GM23248 (cell line): ENCODE measurements at regions not wholly inside any gene's neighbourhood (a gene's known extent, or its start where the extent isn't known, plus 50 kb on each side); places are given as distances from the start of the nearest gene placed in this dataset.

Experiments
- DNase-seq: peaks from one replicate; pipeline ENCODE4 v3.0.0-alpha.2; 2015
- H2AFZ ChIP-seq: fragments of 200-600 bp; sonication (generic); 2 replicates; pipeline ENCODE4 v1.6.1; 2016; ENCODE audit warnings: antibody characterized with exemption
- H3F3A ChIP-seq: fragments of 200-600 bp; sonication (generic); 2 replicates; pipeline ENCODE4 v1.6.1; 2016; ENCODE audit warnings: mild to moderate bottlenecking, antibody characterized with exemption, mixed run types; ENCODE audit not compliant: insufficient read depth
- H3K27ac ChIP-seq: fragments of 200-600 bp; sonication (generic); 2 replicates; pipeline ENCODE4 v1.5.1; 2016; ENCODE audit warnings: mild to moderate bottlenecking
- H3K27me3 ChIP-seq: fragments of 200-600 bp; sonication (generic); replicated peaks from 2 replicates; pipeline ENCODE4 v1.6.1; 2016; ENCODE audit warnings: mild to moderate bottlenecking; ENCODE audit not compliant: insufficient read depth
- H3K36me3 ChIP-seq: fragments of 200-600 bp; sonication (generic); 2 replicates; pipeline ENCODE4 v1.6.1; 2016; ENCODE audit warnings: low read depth, mild to moderate bottlenecking
- H3K4me1 ChIP-seq: fragments of 200-600 bp; sonication (generic); 2 replicates; pipeline ENCODE4 v1.6.1; 2016; ENCODE audit warnings: mild to moderate bottlenecking; ENCODE audit not compliant: insufficient read depth
- H3K4me2 ChIP-seq: fragments of 200-600 bp; sonication (generic); one replicate; pipeline ENCODE4 v1.6.1; 2016; ENCODE audit warnings: mild to moderate bottlenecking; ENCODE audit not compliant: unreplicated experiment
- H3K4me3 ChIP-seq: fragments of 200-600 bp; sonication (generic); 2 replicates; pipeline ENCODE4 v1.5.1; 2016; ENCODE audit warnings: mild to moderate bottlenecking
- H3K79me2 ChIP-seq: fragments of 200-600 bp; sonication (generic); 2 replicates; pipeline ENCODE4 v1.6.1; 2016; ENCODE audit warnings: mild to moderate bottlenecking; ENCODE audit not compliant: insufficient read depth
- H3K9ac ChIP-seq: fragments of 200-600 bp; sonication (generic); 2 replicates; pipeline ENCODE4 v1.6.1; 2016; ENCODE audit warnings: mild to moderate bottlenecking
- H3K9me2 ChIP-seq: fragments of 200-600 bp; sonication (generic); 2 replicates; pipeline ENCODE4 v1.6.1; 2016; ENCODE audit warnings: mixed run types, mild to moderate bottlenecking, moderate library complexity; ENCODE audit not compliant: insufficient read depth
- H3K9me3 ChIP-seq: fragments of 200-600 bp; sonication (generic); one replicate; pipeline ENCODE4 v1.6.1; 2017; ENCODE audit warnings: low read depth
- H4K20me1 ChIP-seq: fragments of 200-600 bp; sonication (generic); 2 replicates; pipeline ENCODE4 v1.6.0; 2016; ENCODE audit not compliant: insufficient read depth
- EZH2 ChIP-seq: fragments of 200-600 bp; sonication (generic); IDR thresholded peaks from 2 replicates; pipeline ENCODE4 v1.6.1; 2018; ENCODE audit warnings: antibody characterized with exemption, mild to moderate bottlenecking; ENCODE audit not compliant: insufficient read depth, poor library complexity, severe bottlenecking
- EZH2phosphoT487 ChIP-seq: fragments of 200-600 bp; sonication (generic); IDR thresholded peaks from 2 replicates; pipeline ENCODE4 v1.6.1; 2018; ENCODE audit warnings: antibody characterized with exemption, moderate library complexity, mild to moderate bottlenecking, low read depth; ENCODE audit not compliant: insufficient read depth
- WGBS, 2 experiments: methylation state at CpG; one replicate each; pipeline ENCODE4 v1.1.6; 2015 to 2017; ENCODE audit warnings: low lambda C conversion rate in 2 of 2, low coverage in 1 of 2; ENCODE audit errors: missing lambda C conversion rate in 2 of 2; 5-methylcytosine and 5-hydroxymethylcytosine counted together
- in situ Hi-C: fragments of 300-500 bp; cut with MboI; formaldehyde crosslinking; loops from 2 replicates; pipeline ENCODE4 v1.15.0; 2020

DNA sequence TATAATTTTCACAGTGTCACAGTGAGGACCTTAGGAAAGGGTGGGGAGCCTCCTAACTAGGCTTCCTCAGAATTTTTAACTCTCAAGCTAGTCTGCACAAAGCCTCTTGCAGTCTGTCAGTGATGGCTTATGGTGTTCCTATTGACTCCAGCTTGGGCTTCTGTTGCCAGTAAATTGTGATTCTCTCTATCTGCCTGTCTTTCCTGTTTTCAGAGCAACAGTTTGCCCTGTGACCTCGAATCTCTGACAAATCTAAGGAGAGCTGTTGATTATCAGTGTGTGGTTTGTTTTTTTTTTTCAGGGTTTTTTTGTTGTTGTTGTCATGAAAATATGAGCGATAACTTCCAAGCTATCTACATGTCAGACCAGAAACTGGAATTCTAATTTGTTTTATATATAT, 423.2 kb upstream of the B3GALT2 start:
- no peak for DNase-seq
- no peak overlapping the region for H3K4me3 ChIP-seq
- in situ Hi-C loops, result no loop called here
- no peaks in the 10 kb centered on the region for H3F3A ChIP-seq
- H3K79me2 ChIP-seq, result no peaks in the 10 kb centered on the region
- H3K27ac ChIP-seq, result no peak overlapping the region
- no peaks in the 10 kb centered on the region for H3K4me1 ChIP-seq
- no peak overlapping the region for H3K4me2 ChIP-seq
- H3K9ac ChIP-seq, result no peak overlapping the region
- H3K36me3 ChIP-seq, result no peaks in the 10 kb centered on the region
- no peaks in the 10 kb centered on the region for H3K9me3 ChIP-seq
- H2AFZ ChIP-seq, result no peak overlapping the region
- no peaks in the 10 kb centered on the region for H4K20me1 ChIP-seq
- TF ChIP-seq EZH2phosphoT487, result no peak
- no peak for TF ChIP-seq EZH2
- 32 to 38% methylated on average over 2 of the region's 2 CpGs for WGBS, 2 experiments
- H3K9me2 ChIP-seq, result no peaks in the 10 kb centered on the region
- H3K27me3 ChIP-seq, result no peaks in the 10 kb centered on the region

- Histone ChIP-seq H3K9ac (no peak overlapping the region), H3K9me2 (no peaks in the 10 kb centered on the region), H3K9me3 (no peaks in the 10 kb centered on the region), H3K36me3 (no peaks in the 10 kb centered on the region), H4K20me1 (no peaks in the 10 kb centered on the region), H3K4me2 (no peak overlapping the region), H3K27me3 (no peaks in the 10 kb centered on the region), H3K4me1 (no peaks in the 10 kb centered on the region), H2AFZ (no peak overlapping the region), H3K79me2 (no peaks in the 10 kb centered on the region), H3K27ac (no peak overlapping the region), H3K4me3 (no peak overlapping the region), H3F3A (no peaks in the 10 kb centered on the region)
- in situ Hi-C loops, result no loop called here
- no peak for DNase-seq
- WGBS, 2 experiments, result 43% methylated on average over 3 of the region's 3 CpGs
- TF ChIP-seq EZH2 (no peak), EZH2phosphoT487 (no peak)
Measured at GRCh38 chr1:193607787-193608186, 421.4 kb upstream of the B3GALT2 start.

DNA sequence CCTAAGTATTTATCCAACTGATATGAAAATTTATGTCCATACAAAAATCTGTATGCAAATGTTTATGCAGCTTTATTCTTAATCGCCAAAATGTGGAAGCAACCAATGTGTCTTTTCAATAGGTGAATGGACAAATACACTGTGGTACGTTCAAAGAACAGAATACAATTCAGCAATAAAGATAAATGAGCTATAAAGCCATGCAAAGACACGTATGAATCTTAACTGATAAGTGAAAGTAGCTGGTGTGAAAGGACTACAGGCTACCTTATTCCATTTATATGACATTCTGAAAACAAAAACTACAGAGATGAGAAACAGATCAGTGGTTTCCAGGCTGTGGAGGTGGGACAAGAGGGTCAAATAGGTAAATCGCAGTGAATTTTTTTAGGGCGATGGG, 419.6 kb upstream of the B3GALT2 start:
- no peak for TF ChIP-seq EZH2phosphoT487
- TF ChIP-seq EZH2, result no peak

DNA sequence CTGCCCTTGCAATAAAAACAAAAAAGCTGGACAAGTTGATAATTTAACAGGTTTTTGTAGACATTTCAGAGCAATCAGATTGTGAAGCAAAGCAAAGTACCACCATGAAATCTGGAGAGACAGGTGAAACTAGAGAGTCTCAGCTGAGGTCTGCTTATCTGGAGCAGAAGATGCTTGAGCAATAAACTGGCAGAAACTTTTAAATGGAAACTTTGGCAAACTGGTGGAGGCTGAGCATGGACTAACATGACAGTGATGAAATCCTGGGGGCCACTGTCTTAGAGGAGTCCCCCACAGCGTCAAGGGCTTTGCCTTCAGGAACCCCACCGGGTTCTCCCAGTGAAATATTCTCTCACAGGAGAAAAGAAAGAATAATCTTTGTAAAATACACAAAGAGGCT, 416.3 kb upstream of the B3GALT2 start:
- no peaks in the 10 kb centered on the region for H3K79me2 ChIP-seq
- H3K27ac ChIP-seq, result no peak overlapping the region
- H4K20me1 ChIP-seq, result no peaks in the 10 kb centered on the region
- H3F3A ChIP-seq, result no peaks in the 10 kb centered on the region
- no peak overlapping the region for H2AFZ ChIP-seq
- in situ Hi-C loops, result no loop called here
- no peak for TF ChIP-seq EZH2phosphoT487
- TF ChIP-seq EZH2, result no peak
- H3K9me2 ChIP-seq, result no peaks in the 10 kb centered on the region
- H3K27me3 ChIP-seq, result no peaks in the 10 kb centered on the region
- WGBS, 2 experiments, result 20 to 28% methylated on average over 2 of the region's 2 CpGs
- no peak overlapping the region for H3K4me3 ChIP-seq
- no peaks in the 10 kb centered on the region for H3K36me3 ChIP-seq
- H3K4me2 ChIP-seq, result no peak overlapping the region
- DNase-seq, result no peak
- H3K4me1 ChIP-seq, result no peaks in the 10 kb centered on the region
- H3K9me3 ChIP-seq, result no peaks in the 10 kb centered on the region
- no peak overlapping the region for H3K9ac ChIP-seq

More for the DNA sequence above, 419.6 kb upstream of the B3GALT2 start:
- DNase-seq, result no peak
- in situ Hi-C loops, result no loop called here
- no peaks in the 10 kb centered on the region for H3K4me1 ChIP-seq
- no peaks in the 10 kb centered on the region for H4K20me1 ChIP-seq
- 68 to 69% methylated on average over 5 of the region's 5 CpGs for WGBS, 2 experiments
- H3K36me3 ChIP-seq, result no peaks in the 10 kb centered on the region
- H3K9me2 ChIP-seq, result no peaks in the 10 kb centered on the region
- no peaks in the 10 kb centered on the region for H3K9me3 ChIP-seq
- no peak overlapping the region for H2AFZ ChIP-seq
- no peak overlapping the region for H3K27ac ChIP-seq
- H3K27me3 ChIP-seq, result no peaks in the 10 kb centered on the region
- H3K4me3 ChIP-seq, result no peak overlapping the region
- no peaks in the 10 kb centered on the region for H3F3A ChIP-seq
- H3K79me2 ChIP-seq, result no peaks in the 10 kb centered on the region
- H3K9ac ChIP-seq, result no peak overlapping the region
- no peak overlapping the region for H3K4me2 ChIP-seq

GRCh38 chr1:193593147-193593885, 406.9 kb upstream of the B3GALT2 start:
- no peak for DNase-seq
- H3K9me3 ChIP-seq, result no peaks in the 10 kb centered on the region
- in situ Hi-C loops, result no loop called here
- TF ChIP-seq EZH2, result no peak
- no peak for TF ChIP-seq EZH2phosphoT487
- H3K79me2 ChIP-seq, result no peaks in the 10 kb centered on the region
- WGBS, 2 experiments, result 61 to 68% methylated on average over 3 of the region's 3 CpGs
- no peak overlapping the region for H3K9ac ChIP-seq
- no peaks in the 10 kb centered on the region for H4K20me1 ChIP-seq
- H3K4me1 ChIP-seq, result no peaks in the 10 kb centered on the region
- no peak overlapping the region for H3K27ac ChIP-seq
- H3K36me3 ChIP-seq, result no peaks in the 10 kb centered on the region
- H3F3A ChIP-seq, result no peaks in the 10 kb centered on the region
- H3K9me2 ChIP-seq, result no peaks in the 10 kb centered on the region
- H2AFZ ChIP-seq, result no peak overlapping the region
- no peak overlapping the region for H3K4me3 ChIP-seq
- no peak overlapping the region for H3K4me2 ChIP-seq
- no peaks in the 10 kb centered on the region; the same call in 1 of the 2 replicates for H3K27me3 ChIP-seq
